ES-I3 (cell line): ENCODE measurements at regions not wholly inside any gene's neighbourhood (a gene's known extent, or its start where the extent isn't known, plus 50 kb on each side); places are given as distances from the start of the nearest gene placed in this dataset.
"Not testable (repeated sequence)": the region's sequence is repeated elsewhere in the genome, so short reads cannot be mapped to it uniquely, and the experiment has no call there.

Source experiments
- H3K36me3 ChIP-seq: 2 replicates; pipeline ENCODE4 v1.6.1; 2013; ENCODE audit warnings: mild to moderate bottlenecking, low read length, control low read depth, moderate library complexity; ENCODE audit not compliant: insufficient read depth
- H3K4me1 ChIP-seq: 2 replicates; pipeline ENCODE4 v1.6.1; 2013; ENCODE audit warnings: mild to moderate bottlenecking, control low read depth, low read length; ENCODE audit not compliant: insufficient read depth
- H3K9ac ChIP-seq: 2 replicates; pipeline ENCODE4 v1.6.1; 2013; ENCODE audit warnings: low read depth, mild to moderate bottlenecking, low read length, moderate library complexity
- H3K9me3 ChIP-seq: 2 replicates; pipeline ENCODE4 v1.6.1; 2013; ENCODE audit warnings: mild to moderate bottlenecking, low read length, moderate library complexity; ENCODE audit not compliant: control insufficient read depth, insufficient read depth

DNA sequence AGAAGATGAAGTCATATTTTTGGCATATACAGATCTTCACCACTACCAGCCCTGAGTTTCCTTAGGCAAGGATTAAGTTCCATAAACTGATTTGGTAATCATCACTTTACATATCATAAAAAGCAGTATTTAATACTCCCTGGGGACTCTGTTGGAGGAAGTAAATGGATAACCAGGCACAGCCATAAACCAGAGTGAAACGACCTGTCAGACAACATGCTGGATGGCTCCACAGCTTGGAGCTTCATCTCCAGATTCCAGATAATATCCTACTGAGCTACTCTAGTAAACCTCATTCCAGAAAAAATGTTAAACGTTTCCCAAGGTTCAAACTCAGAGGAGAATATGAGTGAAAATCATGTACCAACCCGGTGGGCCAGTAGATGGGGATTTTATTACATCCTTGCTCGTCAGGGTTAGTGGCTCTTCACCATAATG lies 109.2 kb downstream of the BASP1 start:
- Histone ChIP-seq H3K36me3 (no peaks in the 10 kb centered on the region), H3K4me1 (no peaks in the 10 kb centered on the region), H3K9me3 (no peaks in the 10 kb centered on the region), H3K9ac (no peak overlapping the region)

DNA sequence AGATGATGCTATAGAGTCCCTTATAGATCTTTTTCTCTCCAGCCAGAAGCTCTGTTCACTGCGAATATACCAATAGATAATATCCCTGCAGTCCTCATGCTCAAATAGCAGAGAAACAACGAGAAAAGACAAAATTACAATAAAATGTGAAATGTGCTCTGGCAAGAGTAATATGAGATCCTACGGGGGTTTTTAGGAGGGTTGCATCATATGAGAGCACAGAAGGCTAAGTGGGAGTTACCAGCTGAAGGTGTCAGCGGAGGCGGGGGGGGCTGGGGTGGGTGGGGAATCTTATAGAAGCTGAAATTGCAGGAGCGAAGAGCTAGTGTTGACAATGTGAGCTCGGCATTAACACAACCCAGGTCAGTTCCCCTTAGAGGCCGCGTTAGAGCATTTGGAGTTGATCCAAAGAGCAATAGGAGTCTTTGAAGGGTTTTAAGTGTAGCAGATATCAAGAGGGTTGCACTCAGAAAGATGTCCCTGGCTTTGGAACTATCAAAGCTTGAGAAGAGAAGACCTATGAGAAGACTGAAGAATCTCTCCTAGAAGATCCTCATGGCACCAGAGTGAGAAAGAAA lies 109.7 kb downstream of the BASP1 start:
- Histone ChIP-seq H3K9ac (no peak overlapping the region), H3K36me3 (no peaks in the 10 kb centered on the region), H3K4me1 (no peaks in the 10 kb centered on the region), H3K9me3 (no peaks in the 10 kb centered on the region)

DNA sequence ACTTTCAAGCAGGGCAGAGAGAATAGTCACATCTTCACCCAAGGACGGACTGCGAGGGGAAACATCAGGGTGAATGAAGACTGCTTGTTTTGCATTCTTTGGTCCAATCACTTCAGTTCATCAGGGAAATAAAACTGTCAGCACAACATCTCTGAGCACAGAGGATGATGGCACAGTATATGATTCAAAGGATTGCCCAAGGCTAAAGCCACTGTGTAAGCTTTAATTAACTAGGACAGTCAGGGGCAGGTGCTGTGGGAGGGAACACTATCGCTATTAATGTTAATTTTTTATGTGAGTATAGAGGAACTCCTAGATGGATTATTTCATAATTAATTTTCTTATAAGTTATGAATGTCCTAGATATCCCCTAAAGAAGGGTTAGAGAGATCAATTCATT lies 112.1 kb downstream of the BASP1 start:
- Histone ChIP-seq H3K9me3 (no peaks in the 10 kb centered on the region), H3K9ac (no peak overlapping the region), H3K4me1 (no peaks in the 10 kb centered on the region), H3K36me3 (no peaks in the 10 kb centered on the region)

DNA sequence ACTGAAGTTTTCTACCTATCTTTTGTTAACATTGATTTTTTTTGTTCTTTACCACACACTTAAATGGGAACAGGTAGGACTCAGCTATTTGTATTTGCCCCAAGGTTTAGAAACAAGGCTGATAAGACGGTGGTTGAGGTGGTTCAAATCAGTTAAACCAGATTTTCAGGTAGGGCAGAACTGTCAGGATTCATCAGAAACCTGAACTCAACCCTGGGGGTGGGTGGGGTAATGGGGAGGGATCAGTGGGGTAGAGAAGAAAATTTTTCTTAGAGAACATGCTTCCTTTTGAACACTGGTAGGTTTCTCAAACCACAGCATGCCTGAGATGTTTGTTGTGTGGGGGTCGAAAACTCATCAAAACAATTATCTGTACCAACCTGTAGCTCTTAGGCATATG lies 113.0 kb downstream of the BASP1 start:
- no peaks in the 10 kb centered on the region for H3K36me3 ChIP-seq
- no peak overlapping the region for H3K9ac ChIP-seq
- H3K4me1 ChIP-seq = no peaks in the 10 kb centered on the region
- H3K9me3 ChIP-seq = no peaks in the 10 kb centered on the region

DNA sequence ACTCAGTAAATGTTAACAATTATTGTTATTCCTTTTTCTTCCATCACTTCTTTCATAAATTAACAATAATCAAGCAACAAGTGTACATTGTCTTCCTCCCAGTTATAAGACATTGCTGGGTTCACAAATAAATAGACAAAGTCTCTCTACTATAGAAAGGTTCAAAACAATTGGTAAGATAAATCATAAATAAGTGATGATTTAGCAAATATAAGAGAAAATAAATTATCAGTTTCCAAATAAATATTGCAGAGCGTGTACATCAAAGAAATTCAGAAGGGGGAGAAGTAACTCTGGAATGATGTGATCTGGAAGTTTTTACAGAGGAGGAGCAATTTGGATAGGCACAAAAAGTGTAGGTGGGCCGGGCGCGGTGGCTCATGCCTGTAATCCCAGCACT lies 114.2 kb downstream of the BASP1 start:
- Histone ChIP-seq H3K9me3 (0 out of 2 replicates have a peak, but pooled peaks cover 2% of the 10 kb centered on the region), H3K9ac (no peak overlapping the region), H3K36me3 (no peaks in the 10 kb centered on the region), H3K4me1 (no peaks in the 10 kb centered on the region)

DNA sequence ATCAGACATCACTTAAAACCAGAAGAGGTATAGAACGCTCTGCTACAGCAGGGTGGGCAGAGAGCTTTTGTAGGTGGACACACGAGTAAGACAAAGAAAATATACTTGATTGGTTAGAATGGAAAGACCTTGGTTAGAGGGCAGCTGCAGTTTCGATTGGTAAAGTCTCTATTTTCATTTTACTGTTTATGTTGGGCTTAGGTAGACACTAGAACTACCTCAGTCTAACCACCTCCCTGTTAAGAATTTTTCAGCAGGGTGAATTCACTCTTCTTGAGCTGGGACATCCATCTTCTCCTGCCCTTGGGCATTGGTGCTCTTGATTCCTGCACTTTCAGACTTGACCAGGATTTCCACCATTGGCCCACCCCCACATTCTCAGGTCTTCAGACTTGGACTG lies 116.3 kb downstream of the BASP1 start:
- no peaks in the 10 kb centered on the region for H3K4me1 ChIP-seq
- no peak overlapping the region for H3K9ac ChIP-seq
- peaks cover 10% of the 10 kb centered on the region; the same call in 1 of the 2 replicates for H3K9me3 ChIP-seq
- H3K36me3 ChIP-seq = no peaks in the 10 kb centered on the region

DNA sequence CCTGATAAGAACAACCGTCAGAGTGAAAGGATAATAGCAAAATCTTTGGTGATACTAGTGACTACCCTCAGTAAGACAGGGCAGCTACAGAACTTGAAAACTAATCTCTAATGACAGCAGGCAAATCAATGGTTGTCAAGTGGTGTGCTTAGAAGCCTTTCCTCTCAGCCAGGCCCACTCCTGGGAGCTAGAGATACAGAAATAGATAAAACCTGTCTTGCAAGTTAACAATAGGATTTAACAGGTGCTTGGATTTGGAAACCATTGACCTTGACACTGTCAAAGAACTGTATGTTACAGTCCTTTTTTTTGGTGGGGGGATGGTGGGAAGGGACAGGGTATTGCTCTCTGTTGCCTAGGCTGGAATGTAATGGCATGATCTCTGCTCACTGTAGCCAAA lies 118.6 kb downstream of the BASP1 start:
- H3K9me3 ChIP-seq = peaks cover 10% of the 10 kb centered on the region; the same call in 1 of the 2 replicates
- H3K36me3 ChIP-seq = no peaks in the 10 kb centered on the region
- H3K9ac ChIP-seq = no peak overlapping the region
- no peaks in the 10 kb centered on the region for H3K4me1 ChIP-seq

DNA sequence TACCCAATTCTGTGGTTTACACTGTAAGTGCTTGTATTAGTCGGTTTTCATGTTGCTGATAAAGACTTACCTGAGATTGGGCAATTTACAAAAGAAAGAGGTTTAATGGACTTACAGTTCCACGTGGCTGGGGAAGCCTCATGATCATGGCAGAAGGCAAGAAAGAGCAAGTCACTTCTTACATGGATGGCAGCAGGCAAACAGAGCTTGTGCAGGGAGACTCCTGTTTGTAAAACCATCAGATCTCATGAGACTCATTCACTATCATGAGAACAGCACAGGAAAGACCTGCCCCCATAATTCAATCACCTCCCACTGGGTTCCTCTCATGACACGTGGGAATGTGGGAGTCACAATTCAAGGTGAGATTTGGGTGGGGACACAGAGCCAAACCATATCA lies 119.3 kb downstream of the BASP1 start:
- not testable (repeated sequence) for H3K4me1 ChIP-seq, H3K36me3 ChIP-seq, H3K9ac ChIP-seq, H3K9me3 ChIP-seq

DNA sequence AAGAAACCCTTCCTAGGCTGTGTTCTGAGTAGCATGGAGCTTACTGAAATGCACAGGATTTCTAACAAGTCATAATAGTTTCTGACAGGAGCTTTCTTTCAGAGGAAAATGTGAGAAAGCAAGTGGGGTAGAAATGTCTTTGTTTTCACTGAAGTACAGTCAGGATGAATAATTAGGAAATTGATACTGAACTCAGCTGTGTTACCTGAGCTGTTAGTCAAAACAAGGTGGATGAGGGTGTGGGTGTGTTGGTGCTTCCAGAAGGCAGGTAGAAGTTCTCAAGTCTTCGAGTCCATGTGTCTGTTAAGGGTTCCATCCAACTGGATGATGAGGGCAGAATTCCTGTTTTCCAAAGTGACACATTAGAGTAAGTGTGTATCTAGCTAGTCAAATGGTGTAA lies 122.4 kb downstream of the BASP1 start:
- Histone ChIP-seq H3K9ac (no peak overlapping the region), H3K9me3 (peaks cover 10% of the 10 kb centered on the region; the same call in 1 of the 2 replicates), H3K4me1 (no peaks in the 10 kb centered on the region; the same call in 1 of the 2 replicates), H3K36me3 (no peaks in the 10 kb centered on the region)

DNA sequence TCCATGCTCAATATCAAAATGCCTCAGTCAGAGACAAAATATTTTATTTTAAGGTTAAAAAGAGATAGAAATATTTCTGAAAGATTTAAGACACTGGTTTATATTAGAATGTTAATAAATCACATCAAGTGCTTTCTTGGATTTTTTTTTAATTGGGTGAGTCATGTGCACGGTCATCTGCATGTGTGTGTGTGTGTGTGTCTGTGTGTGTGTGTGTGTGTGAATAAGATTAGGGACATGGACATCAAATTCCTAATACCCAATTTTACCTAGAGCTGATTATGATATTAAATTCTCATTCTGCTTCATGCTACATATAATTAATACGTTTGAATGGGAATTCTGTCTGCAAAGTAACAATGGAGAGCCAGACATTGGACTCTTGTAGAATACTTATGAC lies 122.9 kb downstream of the BASP1 start:
- no peaks in the 10 kb centered on the region; the same call in 1 of the 2 replicates for H3K4me1 ChIP-seq
- no peaks in the 10 kb centered on the region for H3K36me3 ChIP-seq
- H3K9ac ChIP-seq = no peak overlapping the region
- H3K9me3 ChIP-seq = peaks cover 10% of the 10 kb centered on the region; the same call in 1 of the 2 replicates

DNA sequence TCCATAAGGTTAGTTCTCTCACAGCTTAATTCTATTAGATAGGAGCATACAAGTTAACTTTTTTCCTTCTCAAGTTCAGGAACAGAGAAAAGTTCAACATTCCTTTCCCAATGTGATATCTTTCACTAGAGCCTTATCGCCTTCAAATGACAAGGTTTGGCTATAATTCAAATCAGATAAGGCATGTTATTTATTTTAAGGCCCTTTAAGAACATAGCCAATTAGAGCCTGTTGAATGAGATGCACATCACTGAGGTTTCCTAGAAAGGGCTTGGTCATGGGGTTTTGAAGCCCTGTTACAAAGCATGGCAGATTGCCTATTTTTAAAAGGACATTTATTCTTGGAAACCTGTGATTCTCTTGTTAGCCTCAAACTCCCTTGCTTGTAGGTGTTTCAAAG lies 123.4 kb downstream of the BASP1 start:
- Histone ChIP-seq H3K4me1 (no peaks in the 10 kb centered on the region; the same call in 1 of the 2 replicates), H3K36me3 (no peaks in the 10 kb centered on the region), H3K9me3 (peaks cover 10% of the 10 kb centered on the region; the same call in 1 of the 2 replicates), H3K9ac (no peak overlapping the region)

DNA sequence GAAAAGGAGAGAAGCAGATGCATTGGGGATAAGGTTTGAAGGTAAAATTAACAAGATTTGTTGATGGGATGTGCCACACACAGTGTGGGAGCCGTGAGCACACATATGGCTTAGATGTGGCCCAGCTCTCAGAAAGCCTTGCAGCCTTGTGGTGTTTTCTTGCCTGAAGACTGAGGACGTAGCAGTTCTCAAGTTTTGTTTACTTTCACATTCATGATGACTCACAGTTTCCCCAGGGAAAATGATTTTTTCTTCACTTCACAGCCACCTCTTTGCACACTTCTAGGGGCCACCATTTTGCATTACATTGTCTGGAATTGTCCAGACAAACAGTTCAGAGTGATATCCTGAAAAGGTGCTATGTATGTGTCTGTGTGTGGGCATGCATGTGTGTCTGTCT lies 126.2 kb downstream of the BASP1 start:
- Histone ChIP-seq H3K9ac (no peak overlapping the region), H3K36me3 (no peaks in the 10 kb centered on the region), H3K9me3 (no peaks in the 10 kb centered on the region), H3K4me1 (no peaks in the 10 kb centered on the region; the same call in 1 of the 2 replicates)

DNA sequence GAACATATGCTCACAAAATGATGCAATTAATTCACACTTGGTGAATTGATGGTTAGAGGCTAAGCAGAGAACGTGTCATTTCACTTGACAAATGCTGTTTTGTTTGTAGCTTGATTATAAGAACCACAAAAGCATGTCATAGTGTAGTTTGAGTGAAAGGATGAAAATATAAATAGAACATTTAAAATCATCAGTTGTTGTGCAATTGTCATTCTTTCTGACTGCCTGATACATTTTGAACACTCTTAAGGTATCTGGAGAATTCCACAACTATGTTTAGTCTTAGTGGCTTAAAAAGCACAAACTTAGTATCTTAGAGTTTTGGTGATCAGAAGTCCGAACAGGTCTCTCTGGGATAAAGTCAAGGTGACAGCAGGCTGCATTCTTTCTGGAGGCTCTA lies 129.4 kb downstream of the BASP1 start:
- H3K36me3 ChIP-seq = no peaks in the 10 kb centered on the region
- no peak overlapping the region for H3K9ac ChIP-seq
- peaks cover under 1% of the 10 kb centered on the region for H3K4me1 ChIP-seq
- H3K9me3 ChIP-seq = no peaks in the 10 kb centered on the region

DNA sequence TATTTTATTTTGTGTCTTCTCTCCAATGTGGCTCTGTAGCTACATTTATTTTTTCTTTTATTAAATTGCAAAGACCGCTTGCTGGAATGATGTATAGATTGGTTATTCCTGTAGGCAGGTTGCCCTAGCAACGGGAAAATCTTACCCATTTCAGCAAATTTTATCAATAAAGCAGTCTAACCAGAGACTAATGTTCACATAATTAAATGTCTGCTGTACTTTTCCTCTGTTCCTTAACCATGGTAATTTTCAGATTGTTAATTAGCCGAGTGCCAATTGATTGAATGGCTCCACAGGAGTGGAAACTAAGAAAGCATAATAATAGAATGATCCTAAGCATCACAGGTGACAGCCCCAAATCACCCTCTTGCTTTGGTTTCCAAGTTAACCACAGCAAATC lies 134.8 kb downstream of the BASP1 start:
- Histone ChIP-seq H3K9me3 (no peaks in the 10 kb centered on the region), H3K4me1 (peaks cover 8% of the 10 kb centered on the region; the same call in 1 of the 2 replicates), H3K36me3 (no peaks in the 10 kb centered on the region), H3K9ac (no peak overlapping the region)

DNA sequence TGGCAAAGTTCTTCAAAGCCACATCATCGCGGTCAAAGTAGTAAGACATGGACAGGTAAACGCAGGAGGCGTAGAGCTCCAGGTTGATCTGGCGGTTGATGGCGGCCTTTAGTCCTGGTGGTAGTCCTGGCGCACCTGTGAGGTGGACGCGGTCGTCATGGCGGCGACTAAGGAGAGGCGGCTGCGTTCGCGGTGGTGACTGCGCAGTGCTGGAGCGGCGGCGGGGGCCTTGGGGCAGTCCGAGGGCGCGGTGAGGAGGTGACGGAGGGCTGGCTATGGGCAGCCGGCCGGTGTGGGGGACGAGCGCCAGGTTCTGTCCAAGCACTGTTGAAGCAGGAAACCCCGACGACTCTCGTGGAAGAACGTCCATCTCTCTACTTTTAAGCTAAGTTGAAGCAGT lies 136.8 kb downstream of the BASP1 start:
- H3K9ac ChIP-seq = no peak overlapping the region
- peaks cover 8% of the 10 kb centered on the region; the same call in 1 of the 2 replicates for H3K4me1 ChIP-seq
- no peaks in the 10 kb centered on the region for H3K36me3 ChIP-seq
- H3K9me3 ChIP-seq = peaks cover 4% of the 10 kb centered on the region; the same call in 1 of the 2 replicates
